IPS-20b (cell line): ENCODE measurements at regions not wholly inside any gene's neighbourhood (a gene's known extent, or its start where the extent isn't known, plus 50 kb on each side); places are given as distances from the start of the nearest gene placed in this dataset.
"Not testable (repeated sequence)": the region's sequence is repeated elsewhere in the genome, so short reads cannot be mapped to it uniquely, and the experiment has no call there.

ENCODE experiments used
- H3K27ac ChIP-seq: one replicate; pipeline ENCODE4 v1.5.1; 2013; ENCODE audit warnings: low read length
- H3K27me3 ChIP-seq: 2 replicates; pipeline ENCODE4 v1.6.1; 2013; ENCODE audit warnings: mild to moderate bottlenecking, low read length, inconsistent platforms; ENCODE audit not compliant: insufficient read depth
- H3K36me3 ChIP-seq: 2 replicates; pipeline ENCODE4 v1.6.1; 2013; ENCODE audit warnings: low read depth, mild to moderate bottlenecking, inconsistent platforms, low read length, moderate library complexity; ENCODE audit not compliant: insufficient read depth
- H3K4me1 ChIP-seq: 2 replicates; pipeline ENCODE4 v1.6.1; 2013; ENCODE audit warnings: mild to moderate bottlenecking, control low read depth, inconsistent platforms, low read length, moderate library complexity; ENCODE audit not compliant: insufficient read depth
- H3K4me3 ChIP-seq: 2 replicates; pipeline ENCODE4 v1.5.1; 2013; ENCODE audit warnings: mild to moderate bottlenecking, low read length, inconsistent platforms
- H3K9ac ChIP-seq: 2 replicates; pipeline ENCODE4 v1.6.1; 2013; ENCODE audit warnings: low read depth, mild to moderate bottlenecking, inconsistent platforms, low read length, moderate library complexity
- H3K9me3 ChIP-seq: 2 replicates; pipeline ENCODE4 v1.6.1; 2013; ENCODE audit warnings: mild to moderate bottlenecking, low read depth, low read length, inconsistent platforms; ENCODE audit not compliant: insufficient read depth

DNA sequence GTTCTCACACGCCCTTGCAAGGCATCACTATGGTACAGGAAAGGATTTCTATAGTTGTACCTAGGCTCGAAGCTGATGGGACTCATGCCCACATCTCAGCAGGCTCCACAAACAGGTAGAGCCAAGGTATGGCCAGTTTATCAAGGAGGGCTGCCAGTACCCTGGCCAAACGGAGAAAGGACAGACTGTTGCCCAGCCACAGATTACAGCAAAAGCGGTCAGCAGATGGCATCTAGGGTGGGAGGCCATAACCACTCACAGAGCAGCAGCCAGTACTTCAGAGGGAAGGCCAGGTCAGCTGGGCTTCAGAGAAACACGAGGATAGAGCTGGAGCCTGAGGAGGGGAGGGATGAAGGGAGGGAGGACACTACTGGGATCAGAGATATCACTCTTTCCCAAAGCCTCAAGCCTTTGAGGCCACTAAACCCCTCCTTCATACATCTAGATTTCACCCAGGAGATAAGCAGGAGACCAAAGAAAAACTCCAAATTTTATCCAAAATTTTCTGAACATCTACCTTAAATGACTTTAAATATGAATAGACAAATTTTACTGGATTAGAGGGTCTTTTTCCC is 904.2 kb upstream of the NXPH2 start:
- H3K27me3 ChIP-seq, result no peaks in the 10 kb centered on the region
- H3K4me1 ChIP-seq, result peaks cover 7% of the 10 kb centered on the region; the same call in 1 of the 2 replicates

DNA sequence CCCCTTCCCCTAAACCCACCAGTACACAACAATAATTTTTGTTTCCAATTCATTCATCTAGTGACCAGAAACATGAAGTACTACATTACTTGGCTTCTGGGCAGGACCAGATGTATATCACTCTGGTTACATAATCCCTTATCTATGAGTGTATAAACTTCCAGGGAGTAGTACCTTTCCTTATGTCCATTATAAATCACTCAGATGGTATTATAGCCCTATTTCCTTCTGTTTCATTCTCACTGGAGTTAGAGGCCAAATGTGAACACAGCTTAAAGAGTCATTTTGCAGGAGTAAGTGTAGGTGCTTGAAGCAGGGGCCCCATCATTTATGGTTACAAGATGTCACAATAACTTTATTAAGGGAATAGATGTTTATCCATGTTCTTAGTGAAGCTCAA is 894.4 kb upstream of the NXPH2 start:
- H3K4me3 ChIP-seq, result no peak overlapping the region
- H3K9me3 ChIP-seq, result no peaks in the 10 kb centered on the region; the same call in 1 of the 2 replicates
- H3K27me3 ChIP-seq, result no peaks in the 10 kb centered on the region

More for the DNA sequence above, 904.2 kb upstream of the NXPH2 start:
- Histone ChIP-seq H3K36me3 (no peaks in the 10 kb centered on the region), H3K4me3 (no peak overlapping the region), H3K9me3 (no peaks in the 10 kb centered on the region), H3K9ac (no peak overlapping the region), H3K27ac (no peak overlapping the region)

DNA sequence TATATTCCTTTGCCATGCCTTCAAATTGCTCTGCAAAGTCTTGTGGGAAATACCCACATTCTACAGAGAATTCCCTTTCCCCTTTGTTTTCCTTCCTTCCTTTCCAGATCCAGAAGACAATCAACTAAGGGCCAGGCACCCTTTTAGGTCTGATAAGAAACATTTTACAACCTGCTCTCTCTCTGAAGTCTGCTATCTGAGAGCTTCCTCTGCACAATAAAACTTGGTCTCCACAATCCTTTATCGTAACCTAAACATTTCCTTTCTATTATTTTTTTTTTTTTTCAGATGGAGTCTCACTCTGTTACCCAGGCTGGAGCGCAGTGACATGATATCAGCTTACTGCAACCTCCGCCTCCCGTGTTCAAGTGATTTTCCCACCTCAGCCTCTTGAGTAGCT is 893.3 kb upstream of the NXPH2 start:
- not testable (repeated sequence) for H3K36me3 ChIP-seq, H3K27me3 ChIP-seq, H3K27ac ChIP-seq, H3K9me3 ChIP-seq, H3K4me3 ChIP-seq, H3K4me1 ChIP-seq, H3K9ac ChIP-seq

More for the DNA sequence above, 894.4 kb upstream of the NXPH2 start:
- H3K9ac ChIP-seq, result no peak overlapping the region
- H3K27ac ChIP-seq, result no peak overlapping the region
- H3K36me3 ChIP-seq, result no peaks in the 10 kb centered on the region
- H3K4me1 ChIP-seq, result no peaks in the 10 kb centered on the region

DNA sequence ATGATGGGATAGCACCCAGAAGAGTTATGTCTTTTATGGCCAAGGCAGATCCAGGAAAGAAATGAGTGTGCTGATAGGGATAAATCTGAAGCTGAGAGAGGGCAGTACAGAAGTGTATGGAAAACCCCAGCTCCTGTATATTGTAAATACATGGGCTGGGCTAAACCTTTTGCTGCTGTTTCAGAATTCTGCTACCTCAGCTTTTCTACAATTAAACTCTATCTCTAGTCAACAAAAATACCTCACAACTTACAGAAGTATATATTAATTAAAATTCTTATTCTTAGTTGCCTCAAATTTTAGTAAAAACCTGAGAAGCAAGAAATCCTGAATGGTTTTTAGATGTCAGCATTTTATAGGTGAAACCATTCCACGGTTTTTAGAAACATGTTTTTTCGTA is 889.5 kb upstream of the NXPH2 start:
- Histone ChIP-seq H3K9ac (no peak overlapping the region), H3K27me3 (no peaks in the 10 kb centered on the region), H3K27ac (no peak overlapping the region), H3K4me3 (no peak overlapping the region), H3K9me3 (no peaks in the 10 kb centered on the region; the same call in 1 of the 2 replicates), H3K36me3 (no peaks in the 10 kb centered on the region), H3K4me1 (no peaks in the 10 kb centered on the region)

DNA sequence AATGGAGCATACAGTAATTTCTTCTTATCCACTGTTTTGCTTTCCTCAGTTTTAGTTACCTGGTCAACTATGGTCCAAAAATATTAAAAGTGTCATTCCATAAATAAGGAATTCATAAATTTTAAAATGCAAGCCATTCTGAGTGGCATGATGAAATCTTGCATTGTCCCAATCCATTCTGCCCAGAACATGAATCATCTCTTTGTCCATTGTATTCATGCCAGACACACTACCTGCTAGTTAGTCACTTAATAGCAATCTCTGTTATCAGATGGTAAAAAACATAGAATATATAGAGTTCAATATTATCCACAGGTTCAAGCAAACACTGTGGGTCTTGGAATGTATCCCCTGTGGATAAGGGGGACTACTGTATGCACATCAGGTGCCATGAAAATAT is 872.2 kb upstream of the NXPH2 start:
- Histone ChIP-seq H3K27me3 (no peaks in the 10 kb centered on the region), H3K9me3 (peaks cover 8% of the 10 kb centered on the region; the same call in 1 of the 2 replicates), H3K36me3 (no peaks in the 10 kb centered on the region), H3K4me3 (no peak overlapping the region), H3K9ac (no peak overlapping the region), H3K4me1 (no peaks in the 10 kb centered on the region), H3K27ac (no peak overlapping the region)

DNA sequence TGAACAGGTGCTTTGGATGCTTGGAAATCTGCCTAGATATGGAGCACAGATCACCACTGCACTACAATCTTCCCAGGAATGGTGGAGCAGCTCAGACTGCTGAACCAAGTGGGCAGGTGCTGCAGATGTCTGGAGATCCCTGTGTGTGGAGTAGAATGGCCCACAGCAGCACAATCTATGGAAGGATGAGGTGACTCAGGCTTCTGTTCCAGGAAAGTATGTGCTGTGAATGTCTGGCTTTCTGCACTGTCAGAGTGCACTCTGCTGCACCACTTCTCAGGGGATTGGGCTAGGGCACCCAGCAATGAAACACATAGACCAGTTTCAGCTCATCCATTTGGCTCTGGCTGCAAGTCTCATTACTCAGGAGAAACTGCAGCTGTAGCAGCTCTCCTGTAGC is 865.4 kb upstream of the NXPH2 start:
- Histone ChIP-seq H3K4me3 (no peak overlapping the region), H3K27me3 (no peaks in the 10 kb centered on the region), H3K36me3 (no peaks in the 10 kb centered on the region), H3K9me3 (peaks cover 9% of the 10 kb centered on the region; the same call in 1 of the 2 replicates), H3K4me1 (no peaks in the 10 kb centered on the region), H3K9ac (no peak overlapping the region), H3K27ac (no peak overlapping the region)

DNA sequence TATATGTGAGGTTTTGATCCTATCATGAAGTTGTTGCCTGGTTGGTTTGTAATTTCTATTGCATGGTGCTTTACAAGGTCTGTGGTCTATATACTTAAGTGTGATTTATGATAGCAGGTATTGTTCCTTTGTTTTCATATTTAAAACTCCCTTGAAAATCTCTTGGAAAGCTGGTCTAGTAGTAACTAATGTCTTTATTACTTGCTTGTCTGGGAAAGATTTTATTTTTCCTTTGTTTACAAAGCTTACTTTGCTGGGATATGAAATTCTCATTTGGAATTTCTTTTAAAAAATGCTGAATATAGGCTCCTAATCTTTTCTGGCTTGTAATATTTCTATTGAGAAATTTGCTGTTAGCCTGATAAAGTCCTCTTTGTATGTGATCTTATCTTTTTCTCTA is 862.9 kb upstream of the NXPH2 start:
- Histone ChIP-seq H3K36me3 (no peaks in the 10 kb centered on the region), H3K9me3 (peaks cover 5% of the 10 kb centered on the region; the same call in 1 of the 2 replicates), H3K4me1 (no peaks in the 10 kb centered on the region), H3K27ac (no peak overlapping the region), H3K27me3 (no peaks in the 10 kb centered on the region), H3K9ac (no peak overlapping the region), H3K4me3 (no peak overlapping the region)

DNA sequence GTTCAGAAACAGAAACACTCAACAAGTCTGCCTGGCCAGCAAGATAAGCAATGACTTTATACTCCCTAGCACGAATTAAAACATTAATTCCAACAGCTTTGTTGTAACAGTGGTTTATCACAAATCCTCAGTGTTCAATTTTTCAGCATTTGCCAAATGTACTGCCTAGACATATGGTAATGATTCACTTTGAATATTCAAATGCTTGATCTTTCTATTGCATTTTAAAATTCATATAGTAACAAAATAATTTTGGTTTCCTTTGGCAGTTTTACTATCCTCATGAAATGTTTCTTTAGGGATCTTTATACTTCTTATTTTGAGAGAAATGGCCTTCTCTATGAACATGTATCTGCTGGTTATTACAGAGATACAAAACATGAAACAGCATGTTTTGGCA is 851.8 kb upstream of the NXPH2 start:
- H3K9ac ChIP-seq, result no peak overlapping the region
- no peak overlapping the region for H3K27ac ChIP-seq
- no peaks in the 10 kb centered on the region for H3K9me3 ChIP-seq

DNA sequence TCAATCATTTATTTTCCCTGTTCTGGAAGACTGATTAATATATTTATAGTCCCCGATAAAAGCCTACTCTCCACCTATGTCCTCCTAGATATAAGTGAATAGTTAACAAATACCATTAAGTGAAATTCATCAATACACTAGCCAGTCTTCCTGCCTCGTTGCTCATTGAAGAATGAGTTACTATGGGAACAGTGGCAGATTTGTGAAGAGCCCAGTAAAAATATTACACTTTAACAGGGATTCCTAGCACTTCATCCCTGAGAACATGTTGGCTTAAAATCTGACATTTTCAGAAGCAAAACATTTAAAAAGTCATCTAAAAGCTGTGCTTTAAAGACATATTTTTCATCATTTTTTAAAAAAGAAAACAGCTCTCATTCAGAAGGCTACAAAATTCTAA is 848.7 kb upstream of the NXPH2 start:
- no peak overlapping the region for H3K27ac ChIP-seq
- H3K4me1 ChIP-seq, result peaks cover 17% of the 10 kb centered on the region; the same call in 1 of the 2 replicates
- no peaks in the 10 kb centered on the region for H3K27me3 ChIP-seq
- no peak overlapping the region for H3K9ac ChIP-seq
- H3K9me3 ChIP-seq, result no peaks in the 10 kb centered on the region
- H3K4me3 ChIP-seq, result no peak overlapping the region
- H3K36me3 ChIP-seq, result no peaks in the 10 kb centered on the region

More for the DNA sequence above, 851.8 kb upstream of the NXPH2 start:
- no peaks in the 10 kb centered on the region for H3K27me3 ChIP-seq
- H3K4me3 ChIP-seq, result no peak overlapping the region
- H3K36me3 ChIP-seq, result no peaks in the 10 kb centered on the region
- peaks cover 7% of the 10 kb centered on the region; the same call in 1 of the 2 replicates for H3K4me1 ChIP-seq

DNA sequence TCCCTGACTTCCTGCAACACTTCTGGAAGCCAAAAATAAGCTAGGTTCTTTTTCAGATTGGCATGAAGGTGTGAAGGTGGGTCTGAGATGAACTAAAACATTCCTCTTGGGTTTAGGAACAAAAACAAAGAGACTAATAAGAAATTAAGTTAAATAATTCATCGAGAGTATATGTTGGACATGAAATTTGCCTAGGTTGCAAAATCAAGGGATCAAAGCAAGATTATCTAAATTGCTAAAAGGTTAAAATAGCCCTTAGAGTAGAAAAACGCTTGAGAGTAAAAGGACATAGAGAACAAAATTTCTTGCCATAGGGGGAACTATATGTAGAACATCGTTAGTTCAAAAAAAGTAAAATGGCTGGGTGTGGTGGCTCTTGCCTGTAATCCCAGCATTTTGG is 845.9 kb upstream of the NXPH2 start:
- Histone ChIP-seq H3K27me3 (no peaks in the 10 kb centered on the region), H3K36me3 (no peaks in the 10 kb centered on the region), H3K4me1 (peaks cover 24% of the 10 kb centered on the region; the same call in 1 of the 2 replicates), H3K4me3 (no peak overlapping the region), H3K9me3 (no peaks in the 10 kb centered on the region), H3K9ac (no peak overlapping the region), H3K27ac (no peak overlapping the region)

DNA sequence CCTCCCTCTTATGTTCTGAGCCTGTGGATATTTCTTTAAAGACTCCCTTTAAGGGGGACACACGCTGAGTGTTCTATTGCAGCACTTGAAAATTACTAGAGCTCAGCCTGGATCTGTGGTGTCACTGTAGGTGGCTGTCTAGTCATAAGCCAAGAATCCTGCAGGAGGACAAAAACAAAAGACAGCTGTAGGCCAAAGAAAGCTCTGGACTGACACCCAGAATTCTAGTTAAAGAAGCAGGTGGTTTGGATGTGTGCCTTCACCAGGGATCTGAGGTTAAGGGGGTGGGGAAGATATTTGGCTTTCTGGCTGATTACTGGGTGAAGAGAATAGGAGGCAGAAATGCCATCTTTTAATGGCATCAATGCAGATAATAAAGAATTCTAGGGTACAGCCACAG is 842.5 kb upstream of the NXPH2 start:
- Histone ChIP-seq H3K27ac (no peak overlapping the region), H3K4me1 (peaks cover 18% of the 10 kb centered on the region; the same call in 1 of the 2 replicates), H3K27me3 (no peaks in the 10 kb centered on the region), H3K9me3 (no peaks in the 10 kb centered on the region), H3K36me3 (no peaks in the 10 kb centered on the region), H3K4me3 (no peak overlapping the region), H3K9ac (no peak overlapping the region)

DNA sequence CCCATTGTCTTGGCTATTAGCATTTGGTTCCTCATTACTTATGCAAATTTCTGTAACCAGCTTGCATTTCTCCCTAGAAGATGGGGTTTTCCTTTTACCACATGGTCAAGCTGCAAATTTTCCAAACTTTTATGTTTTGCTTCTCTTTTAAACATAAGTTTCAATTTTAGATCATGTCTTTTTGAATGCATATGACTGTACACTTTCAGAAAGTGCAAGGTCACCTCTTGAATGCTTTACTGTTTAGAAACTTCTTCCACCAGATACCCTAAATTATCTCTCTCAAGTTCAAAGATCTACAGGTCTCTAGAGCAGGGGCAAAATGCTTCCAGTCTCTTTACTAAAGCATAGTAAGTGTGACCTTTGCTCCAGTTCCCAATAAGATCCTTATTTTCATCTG is 837.6 kb upstream of the NXPH2 start:
- H3K4me3 ChIP-seq, result no peak overlapping the region
- no peaks in the 10 kb centered on the region for H3K27me3 ChIP-seq
- H3K9me3 ChIP-seq, result no peaks in the 10 kb centered on the region
- no peaks in the 10 kb centered on the region for H3K36me3 ChIP-seq
- no peak overlapping the region for H3K27ac ChIP-seq
- H3K9ac ChIP-seq, result no peak overlapping the region
- 0 out of 2 replicates have a peak, but pooled peaks cover 2% of the 10 kb centered on the region for H3K4me1 ChIP-seq
